ENCODE measurements at regions not wholly inside any gene's neighbourhood (a gene's known extent, or its start where the extent isn't known, plus 50 kb on each side); places are given as distances from the start of the nearest gene placed in this dataset.

DNA sequence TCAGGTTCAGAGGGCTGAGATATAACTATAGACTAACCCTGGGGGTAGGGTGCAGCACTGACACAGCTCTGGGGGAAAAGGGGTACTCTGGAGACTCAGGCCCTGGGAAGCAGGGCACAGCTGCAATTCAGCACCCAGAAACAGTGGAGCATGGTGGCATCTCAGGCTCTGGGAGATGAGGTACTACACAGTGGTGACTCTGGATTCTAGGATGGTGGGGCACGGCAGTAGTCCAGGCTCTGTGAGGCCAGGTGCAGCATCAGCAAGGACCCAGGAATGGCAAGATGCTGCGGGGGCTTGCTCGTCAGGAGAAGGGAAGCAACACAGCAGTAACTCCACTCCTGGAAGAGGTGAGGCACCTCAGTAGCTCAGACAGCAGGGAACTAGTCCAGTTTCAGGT is 271.5 kb upstream of the MOCS1 start:
- H3K9me3 ChIP-seq (ENCODE audit: low read length) = peaks cover 54% of the 10 kb centered on the region
- no peak overlapping the region for H3K4me3 ChIP-seq (replicated peaks in 1 of 3; ENCODE audit: insufficient read depth in 1 of 3, low read depth in 2 of 3, low read length in 3 of 3)
- in situ Hi-C loops (cut with HindIII; ENCODE audit: extremely low pct_ligation_motif_present, low pct_unique_long_range_greater_than_20kb) = no loop called here
- H3K27me3 ChIP-seq (ENCODE audit: control insufficient read depth in 1 of 2, insufficient read depth in 2 of 2, low read length in 2 of 2) = no peaks in the 10 kb centered on the region
- H2AFZ ChIP-seq (ENCODE audit: low read length) = no peak overlapping the region
- no peaks in the 10 kb centered on the region for H3K36me3 ChIP-seq (replicated peaks in 1 of 2; ENCODE audit: control insufficient read depth in 1 of 2, insufficient read depth in 2 of 2, low read length in 2 of 2)
- FAIRE-seq (no peak), ATAC-seq (no peak), DNase-seq (ENCODE audit: low spot score) (no peak)
- H3K4me1 ChIP-seq (ENCODE audit: insufficient read depth, low read length) = no peaks in the 10 kb centered on the region
- H3K79me2 ChIP-seq (ENCODE audit: insufficient read depth, low read length) = no peaks in the 10 kb centered on the region
- TF ChIP-seq ZNF253 (CRISPR knock-in tag; IDR thresholded peaks at IDR 0.05; ENCODE audit: borderline replicate concordance) = no peak
- no peak for TF ChIP-seq KDM6A (CRISPR knock-in tag; IDR thresholded peaks at IDR 0.05; ENCODE audit: low read depth)
- no peak for TF ChIP-seq ZNF44 (CRISPR knock-in tag; IDR thresholded peaks at IDR 0.05)
- no peak for TF ChIP-seq CREBL2 (CRISPR knock-in tag; IDR thresholded peaks at IDR 0.05; ENCODE audit: borderline replicate concordance)
- no peak for TF ChIP-seq ZNF317 (CRISPR knock-in tag; IDR thresholded peaks at IDR 0.05)
- TF ChIP-seq DBP (CRISPR knock-in tag; IDR thresholded peaks at IDR 0.05; ENCODE audit: not compliant biosample characterization) = no peak
- TF ChIP-seq ZNF430 (CRISPR knock-in tag; IDR thresholded peaks at IDR 0.05) = no peak
- no peak for TF ChIP-seq HNRNPLL (IDR thresholded peaks at IDR 0.05; ENCODE audit: low read depth, low read length, poor library complexity, severe bottlenecking)
- TF ChIP-seq GFI1 (CRISPR knock-in tag; IDR thresholded peaks at IDR 0.05; ENCODE audit: borderline replicate concordance) = no peak
- no peak for TF ChIP-seq ZNF414 (CRISPR knock-in tag; IDR thresholded peaks at IDR 0.05)
- no peak for TF ChIP-seq ZSCAN12 (CRISPR knock-in tag; IDR thresholded peaks at IDR 0.05)
- no peak for TF ChIP-seq SALL1 (CRISPR knock-in tag; IDR thresholded peaks at IDR 0.05)
- TF ChIP-seq, protein P1, sequence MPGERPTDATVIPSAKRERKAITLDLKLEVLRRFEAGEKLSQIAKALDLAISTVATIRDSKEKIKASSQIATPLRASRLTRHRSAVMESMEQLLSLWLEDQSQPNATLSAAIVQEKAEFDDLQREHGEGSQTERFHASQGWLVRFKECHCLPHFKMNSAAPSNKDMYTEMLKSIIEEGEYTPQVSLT (CRISPR knock-in tag; IDR thresholded peaks at IDR 0.05; ENCODE audit: borderline replicate concordance, low read depth) = no peak
- no peak for TF ChIP-seq THAP11 (CRISPR knock-in tag; IDR thresholded peaks at IDR 0.05)
- no peak for TF ChIP-seq SALL2 (CRISPR knock-in tag; IDR thresholded peaks at IDR 0.05)
- TF ChIP-seq, protein P2, sequence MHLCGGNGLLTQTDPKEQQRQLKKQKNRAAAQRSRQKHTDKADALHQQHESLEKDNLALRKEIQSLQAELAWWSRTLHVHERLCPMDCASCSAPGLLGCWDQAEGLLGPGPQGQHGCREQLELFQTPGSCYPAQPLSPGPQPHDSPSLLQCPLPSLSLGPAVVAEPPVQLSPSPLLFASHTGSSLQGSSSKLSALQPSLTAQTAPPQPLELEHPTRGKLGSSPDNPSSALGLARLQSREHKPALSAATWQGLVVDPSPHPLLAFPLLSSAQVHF (CRISPR knock-in tag; IDR thresholded peaks at IDR 0.05) = no peak
- TF ChIP-seq, protein P3, sequence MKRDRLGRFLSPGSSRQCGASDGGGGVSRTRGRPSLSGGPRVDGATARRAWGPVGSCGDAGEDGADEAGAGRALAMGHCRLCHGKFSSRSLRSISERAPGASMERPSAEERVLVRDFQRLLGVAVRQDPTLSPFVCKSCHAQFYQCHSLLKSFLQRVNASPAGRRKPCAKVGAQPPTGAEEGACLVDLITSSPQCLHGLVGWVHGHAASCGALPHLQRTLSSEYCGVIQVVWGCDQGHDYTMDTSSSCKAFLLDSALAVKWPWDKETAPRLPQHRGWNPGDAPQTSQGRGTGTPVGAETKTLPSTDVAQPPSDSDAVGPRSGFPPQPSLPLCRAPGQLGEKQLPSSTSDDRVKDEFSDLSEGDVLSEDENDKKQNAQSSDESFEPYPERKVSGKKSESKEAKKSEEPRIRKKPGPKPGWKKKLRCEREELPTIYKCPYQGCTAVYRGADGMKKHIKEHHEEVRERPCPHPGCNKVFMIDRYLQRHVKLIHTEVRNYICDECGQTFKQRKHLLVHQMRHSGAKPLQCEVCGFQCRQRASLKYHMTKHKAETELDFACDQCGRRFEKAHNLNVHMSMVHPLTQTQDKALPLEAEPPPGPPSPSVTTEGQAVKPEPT (CRISPR knock-in tag; IDR thresholded peaks at IDR 0.05; ENCODE audit: low read depth) = no peak
- no peak for TF ChIP-seq XBP1 (CRISPR knock-in tag; IDR thresholded peaks at IDR 0.05)
- H3K9ac ChIP-seq (ENCODE audit: insufficient read depth, low read depth, low read length) = no peak overlapping the region
- H4K20me1 ChIP-seq (ENCODE audit: insufficient read depth, low read length) = no peaks in the 10 kb centered on the region
- BruUV-seq (replicated peaks) = no TSS peak
- ChIA-PET POLR2A (no interaction called here), CTCF (ENCODE audit: low intra/inter-chr PET ratio, low total read pairs) (no interaction called here)
- H3K4me2 ChIP-seq (ENCODE audit: low read depth, low read length) = no peak overlapping the region
- intact Hi-C loops (cut with micrococcal nuclease; ENCODE audit: unreplicated experiment) = no loop called here
- no peak overlapping the region for H3K27ac ChIP-seq (ENCODE audit: extremely low read length, insufficient read depth, low read length)
- WGBS (ENCODE audit: low lambda C conversion rate) = 6% methylated on average over 2 of the region's 3 CpGs
